Midbrain (tissue), 1 donor: ENCODE measurements at regions not wholly inside any gene's neighbourhood (a gene's known extent, or its start where the extent isn't known, plus 50 kb on each side); places are given as distances from the start of the nearest gene placed in this dataset.

Experiments used
- DNase-seq: peaks from one replicate; lab custom pipeline; 2025; lab: John Stamatoyannopoulos, UW

DNA sequence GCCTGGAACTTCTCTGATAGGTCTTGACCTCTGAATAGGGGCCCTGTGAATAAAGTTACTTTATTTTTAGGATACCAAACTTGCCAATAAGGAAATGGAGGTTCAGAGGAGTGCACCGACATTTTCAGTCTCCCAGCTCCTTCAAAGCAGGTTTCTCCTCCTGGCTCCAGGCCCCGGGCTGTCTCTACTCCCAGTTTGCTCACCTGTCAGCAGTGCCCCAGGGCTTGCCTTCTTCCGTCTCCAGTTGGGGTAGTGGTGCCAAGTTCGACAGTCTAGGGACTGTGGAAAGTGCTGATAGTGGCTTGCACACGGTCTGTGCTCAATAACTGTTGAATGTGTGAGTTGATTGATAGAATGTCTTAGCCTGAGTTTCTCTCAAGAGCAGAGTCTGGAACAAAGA lies 149.2 kb downstream of the ACTL8 start:
- no peak for DNase-seq

DNA sequence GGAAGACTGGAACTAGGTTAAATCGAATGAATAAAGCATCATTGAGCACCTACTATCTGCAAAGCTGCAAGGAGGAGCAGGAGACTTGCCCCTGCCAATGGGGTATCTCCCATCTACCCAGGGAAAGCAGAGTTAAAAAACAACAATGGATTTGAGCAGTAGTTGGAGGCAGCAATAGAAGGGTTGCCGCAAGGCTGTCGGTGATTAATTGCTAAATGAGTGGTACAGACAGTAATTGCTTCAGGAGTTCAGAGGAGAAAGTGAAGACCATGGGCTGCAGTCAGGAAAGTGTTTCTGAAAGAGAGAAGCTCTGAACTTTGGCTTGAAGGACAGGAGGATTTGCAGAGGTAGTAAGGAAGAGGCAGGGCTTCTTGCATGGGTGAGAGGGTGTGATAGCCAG lies 152.9 kb downstream of the ACTL8 start:
- no peak for DNase-seq

- DNase-seq: no peak
Observed at GRCh38 chr1:17908945-17909344, 153.8 kb downstream of the ACTL8 start.

DNA sequence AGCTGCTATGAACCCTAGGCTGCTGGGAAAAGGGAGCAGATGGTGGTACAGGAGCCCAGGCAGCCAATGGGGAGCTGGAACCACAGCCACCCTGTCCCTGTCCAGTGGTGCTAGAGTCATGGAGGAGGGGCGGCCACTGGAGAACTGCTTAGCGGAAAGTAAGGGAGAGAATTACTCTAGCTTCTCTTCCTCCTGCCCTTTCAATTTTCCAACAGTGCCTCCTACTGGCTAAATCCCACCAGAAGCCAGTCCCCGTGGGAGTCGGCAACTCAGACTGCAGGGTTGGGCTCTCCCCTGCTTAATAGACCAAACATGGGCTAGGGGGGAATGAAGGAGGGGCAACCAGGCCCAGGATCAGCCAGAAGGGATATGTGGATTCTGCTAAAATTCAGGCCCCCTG lies 154.5 kb downstream of the ACTL8 start:
- no peak for DNase-seq

GRCh38 chr1:17911791-17912190 lies 156.7 kb downstream of the ACTL8 start:
- DNase-seq: no peak

DNA sequence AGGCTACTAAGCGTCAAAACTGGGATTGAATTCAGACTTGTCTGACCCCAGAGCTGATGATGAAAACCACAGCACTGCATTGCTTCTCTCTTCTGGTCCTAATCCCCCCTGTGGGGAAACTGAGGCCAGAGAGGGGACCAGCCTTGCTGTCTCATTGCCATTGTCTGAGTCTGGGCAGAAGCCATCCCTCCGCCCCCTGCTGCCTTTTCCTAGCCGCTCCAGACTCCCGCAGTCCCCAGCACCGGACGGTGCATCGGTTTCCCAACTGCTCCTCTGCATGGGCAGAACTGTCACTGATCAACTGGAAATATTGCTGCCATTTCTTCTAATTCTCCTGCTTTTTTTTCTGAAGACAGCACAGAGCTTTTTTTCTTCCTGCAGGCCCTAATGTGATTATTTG lies 157.4 kb downstream of the ACTL8 start:
- DNase-seq: no peak

DNA sequence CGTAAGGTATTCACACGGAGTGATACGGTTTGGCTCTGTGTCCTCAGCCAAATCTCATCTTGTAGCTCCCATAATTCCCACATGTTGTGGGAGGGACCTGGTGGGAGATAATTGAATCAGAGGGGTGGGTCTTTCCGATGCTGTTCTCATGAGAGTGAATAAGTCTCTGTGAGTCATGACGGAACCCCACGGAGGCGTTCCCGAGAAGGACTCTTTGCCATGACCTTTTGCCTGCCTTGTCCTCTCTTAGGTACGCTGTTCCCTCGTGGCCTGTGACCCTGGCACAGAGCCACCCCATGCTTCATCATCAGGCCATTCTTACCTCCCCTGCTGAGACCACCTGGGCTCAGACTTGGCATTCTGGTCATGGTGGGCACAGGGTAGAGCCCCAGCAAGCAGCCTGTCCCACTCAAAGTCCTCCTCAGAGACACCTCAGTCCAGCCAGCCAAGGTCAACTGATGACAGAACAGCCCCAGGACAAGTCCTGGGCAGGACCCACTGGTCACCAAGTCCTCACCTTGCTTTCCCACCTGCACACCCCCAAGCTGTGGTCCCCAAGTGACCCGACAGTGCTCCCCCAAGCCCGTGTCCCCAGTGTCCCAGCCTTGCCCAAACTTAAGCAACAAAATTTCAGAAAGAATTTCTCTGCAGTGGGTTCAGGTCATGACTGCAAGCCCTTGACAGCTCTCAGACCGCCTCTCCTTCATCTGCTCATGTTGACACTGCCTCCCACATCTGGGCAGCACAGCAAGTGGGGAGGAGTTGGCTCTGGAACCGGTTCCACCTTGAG lies 158.4 kb downstream of the ACTL8 start:
- no peak for DNase-seq

- no peak for DNase-seq
Observed at GRCh38 chr1:17914131-17914530, 159.0 kb downstream of the ACTL8 start.

DNA sequence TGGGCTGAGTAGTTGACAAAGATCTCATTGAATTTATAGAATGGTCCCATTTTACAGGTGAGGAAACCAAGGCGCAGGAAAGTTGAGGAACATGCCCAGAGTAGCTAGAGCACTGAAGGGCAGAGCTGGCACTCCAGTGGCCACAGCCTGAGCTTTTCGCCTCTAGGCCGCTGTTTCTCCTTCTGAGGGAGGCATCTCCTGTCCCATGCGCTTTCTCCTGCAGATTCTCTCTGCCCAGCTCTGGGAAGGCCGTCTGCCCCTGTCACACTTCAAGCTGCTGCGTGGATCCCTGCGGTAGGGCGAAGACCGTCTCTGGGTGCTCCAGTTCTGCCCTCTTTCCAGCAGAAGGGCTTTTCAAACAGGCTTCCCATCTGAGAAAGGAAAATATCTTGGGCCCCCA lies 159.9 kb downstream of the ACTL8 start:
- DNase-seq: no peak

DNA sequence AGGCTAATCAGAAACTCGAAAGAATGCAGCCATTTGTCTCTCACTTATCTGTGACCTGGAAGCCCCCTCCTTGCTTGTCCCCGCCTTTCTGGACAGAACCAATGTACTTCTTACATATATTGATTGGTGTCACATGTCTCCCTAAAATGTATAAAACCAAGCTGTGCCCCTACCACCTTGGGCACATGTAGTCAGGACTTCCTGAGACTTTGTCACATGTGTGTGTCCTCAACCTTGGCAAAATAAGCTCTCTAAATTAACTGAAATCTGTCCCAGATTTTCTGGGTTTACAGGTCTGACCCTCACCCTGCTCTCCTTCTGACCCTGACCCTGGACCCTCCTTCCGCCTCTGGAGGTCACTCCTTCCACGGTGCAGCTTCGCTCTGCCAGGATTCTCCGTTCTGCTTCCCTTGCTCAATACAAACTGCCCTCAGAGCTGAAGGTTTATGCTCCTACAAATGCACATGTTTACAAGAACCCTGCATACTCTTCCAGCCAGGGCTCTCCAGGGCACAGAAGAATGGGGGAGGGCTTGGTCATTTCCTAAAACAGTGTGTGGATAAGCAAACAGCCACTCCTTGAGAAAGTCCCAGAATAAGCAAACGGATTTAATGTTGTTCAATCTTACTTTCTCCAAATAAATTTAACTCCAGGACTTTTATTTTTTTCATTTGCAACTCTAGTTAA lies 160.5 kb downstream of the ACTL8 start:
- no peak for DNase-seq

DNA sequence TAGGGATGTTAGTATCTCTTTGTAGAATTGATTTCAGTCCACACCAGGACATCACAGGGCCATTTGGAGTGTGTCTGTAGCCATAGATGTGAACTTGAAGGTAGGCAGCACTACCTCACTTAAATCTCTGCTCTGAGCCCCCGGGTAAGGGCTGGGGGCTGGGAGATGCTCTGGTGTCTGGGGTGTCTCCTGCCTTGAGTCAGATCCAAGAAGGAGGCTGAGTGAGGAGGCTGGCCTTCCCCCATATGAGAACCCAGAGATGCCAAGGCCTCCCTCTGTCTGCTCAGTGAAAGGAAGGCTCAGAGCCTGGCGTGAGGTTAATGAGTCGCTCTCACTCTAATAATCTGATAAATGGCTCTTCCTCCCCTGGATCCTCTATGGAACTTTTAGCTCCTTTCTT lies 161.6 kb downstream of the ACTL8 start:
- DNase-seq: no peak

DNA sequence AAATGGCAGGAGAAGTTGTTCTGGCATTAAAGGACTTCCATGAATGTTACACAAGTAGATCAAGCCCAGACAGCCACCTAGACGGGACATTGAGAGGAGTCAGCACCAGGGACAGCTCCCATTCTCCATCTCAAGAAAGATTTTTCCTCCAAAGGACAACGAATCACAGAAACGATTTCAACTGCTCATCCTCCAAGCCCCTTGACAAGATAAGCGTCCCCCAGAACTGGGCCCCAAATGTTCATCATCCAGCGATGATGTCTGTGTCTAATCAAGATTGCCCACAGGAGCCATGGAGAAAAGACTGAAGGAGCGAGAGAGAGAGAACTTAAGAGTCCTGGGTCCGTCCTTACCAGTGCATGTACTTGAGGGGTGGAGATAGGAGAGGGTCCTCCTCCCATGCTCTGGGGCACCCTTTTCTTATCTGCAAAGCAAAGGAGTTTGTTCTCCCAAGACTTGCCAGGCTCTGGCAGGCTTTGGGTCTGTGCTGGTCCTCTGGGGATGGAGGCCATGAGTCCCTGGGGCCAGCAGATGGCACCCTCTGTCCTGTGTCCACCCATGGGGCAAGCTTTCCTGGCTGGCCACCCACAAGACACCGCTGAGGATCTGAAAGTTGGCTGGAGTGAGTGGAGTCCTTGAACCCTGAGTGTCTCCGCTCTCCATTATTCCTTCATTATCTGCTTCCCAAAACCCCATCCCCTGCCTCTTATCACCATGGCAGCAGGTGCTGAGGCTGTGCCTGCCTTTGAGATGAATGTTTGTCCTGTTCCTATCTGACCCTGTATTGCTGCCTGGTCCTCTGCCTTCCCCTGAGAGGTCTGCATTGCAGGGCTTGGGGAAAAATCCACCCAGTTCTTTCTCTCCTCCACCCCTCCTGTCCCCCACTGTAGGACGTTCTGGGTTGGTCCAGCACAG lies 164.6 kb downstream of the ACTL8 start:
- DNase-seq: peak; percentile 13

DNA sequence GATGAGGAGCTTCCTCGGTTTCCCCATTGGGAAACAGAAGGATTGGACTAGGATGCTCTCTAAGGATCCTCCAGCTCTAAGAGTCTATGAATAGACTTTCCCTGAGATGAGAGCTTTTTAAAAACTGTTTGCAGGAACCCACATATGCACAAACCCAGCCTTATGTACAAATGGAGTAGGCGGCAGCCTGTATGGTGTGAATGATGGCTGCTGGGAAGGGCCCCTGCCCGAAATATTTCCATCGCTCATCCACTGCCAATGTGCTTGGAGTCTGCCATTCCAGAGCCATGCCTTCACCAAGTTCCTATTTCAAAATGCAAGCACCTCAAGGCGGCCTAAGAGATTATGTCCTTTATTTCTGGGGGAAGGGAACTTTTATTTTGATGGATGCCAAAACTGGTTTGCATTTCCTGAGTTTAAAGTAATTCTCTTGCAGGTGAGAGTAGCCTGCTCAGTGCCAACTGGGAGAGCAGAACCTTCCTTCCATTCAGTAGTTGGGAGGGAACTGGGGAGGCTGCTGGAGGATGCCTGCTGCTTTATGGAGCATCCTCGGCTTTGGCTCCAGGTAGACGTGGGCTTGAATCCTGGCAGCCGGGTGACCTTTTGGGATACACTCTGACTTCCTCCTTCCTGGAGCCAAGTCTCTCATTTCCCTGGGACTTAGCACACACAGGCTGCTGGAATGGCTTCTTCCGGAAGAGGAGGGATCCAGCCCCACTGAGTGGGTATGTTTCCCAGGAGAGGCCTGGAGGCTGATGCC lies 165.9 kb downstream of the ACTL8 start:
- DNase-seq: no peak

GRCh38 chr1:17922833-17923232 lies 167.7 kb downstream of the ACTL8 start:
- DNase-seq: peak; percentile 6

- no peak for DNase-seq
Observed at GRCh38 chr1:17923666-17924065, 168.5 kb downstream of the ACTL8 start.

DNA sequence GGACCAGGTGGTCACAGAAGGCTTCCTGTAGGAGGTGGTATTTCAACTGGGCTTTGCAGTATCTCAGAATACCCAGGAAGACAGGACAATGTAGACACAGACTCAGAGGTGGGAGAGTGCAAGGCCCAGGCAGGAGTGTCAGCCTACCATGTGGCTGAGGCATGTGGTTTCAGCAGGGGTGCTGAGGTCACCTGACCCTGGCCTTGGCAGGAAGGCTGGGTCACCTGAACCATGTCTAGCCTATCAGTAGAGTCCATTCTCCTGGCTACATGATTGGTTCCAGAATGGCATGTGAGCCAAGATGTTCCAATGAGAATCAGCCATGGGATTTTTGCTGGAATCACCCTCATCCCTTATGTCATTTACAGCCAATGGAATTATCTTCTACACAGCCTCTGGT lies 169.4 kb downstream of the ACTL8 start:
- DNase-seq: no peak

GRCh38 chr1:17925290-17926237 lies 170.4 kb downstream of the ACTL8 start:
- no peak for DNase-seq

DNA sequence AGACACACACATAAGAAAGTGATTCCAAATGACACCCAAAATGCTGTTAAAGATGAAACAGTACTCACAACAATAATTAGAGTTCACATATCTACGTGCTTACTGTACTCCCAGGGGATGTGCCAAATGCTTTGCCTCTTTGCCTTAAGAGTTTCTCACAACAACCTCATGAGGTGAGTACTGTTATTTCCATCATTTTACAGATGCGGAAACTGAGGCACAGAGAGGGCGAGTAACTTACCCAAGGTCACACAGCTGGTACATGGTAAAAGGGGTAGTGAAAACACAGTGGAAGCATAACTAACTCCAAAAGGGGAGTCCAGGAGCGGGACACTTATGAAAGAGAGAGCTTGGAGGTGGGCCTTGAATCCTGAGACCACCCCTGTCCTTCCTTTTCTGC lies 171.8 kb downstream of the ACTL8 start:
- no peak for DNase-seq

GRCh38 chr1:17927952-17928351 lies 172.8 kb downstream of the ACTL8 start:
- DNase-seq: no peak

- no peak for DNase-seq
Observed at GRCh38 chr1:17929224-17929623, 174.1 kb downstream of the ACTL8 start.

DNA sequence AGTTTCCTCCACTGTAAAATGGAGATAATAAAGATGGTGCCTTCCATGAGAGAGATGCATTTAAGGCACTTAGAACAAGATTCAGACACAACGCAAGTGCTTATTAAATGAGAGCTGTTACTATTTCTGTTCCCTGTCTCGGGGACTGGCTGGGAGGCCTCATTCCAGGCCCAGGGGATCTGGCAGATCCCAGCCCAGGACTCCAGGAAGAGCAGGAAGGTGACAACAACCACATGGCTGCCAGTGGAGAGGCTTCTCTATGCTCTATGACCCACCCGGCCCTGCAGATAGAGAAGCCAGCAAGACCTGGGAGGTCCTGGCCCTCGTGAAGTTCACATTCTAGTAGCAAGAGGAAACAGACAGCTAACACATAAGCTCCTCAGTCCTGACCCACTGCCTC lies 175.5 kb downstream of the ACTL8 start:
- no peak for DNase-seq
